Caki2 (cell line): ENCODE measurements at regions not wholly inside any gene's neighbourhood (a gene's known extent, or its start where the extent isn't known, plus 50 kb on each side); places are given as distances from the start of the nearest gene placed in this dataset.
"Not testable (repeated sequence)": the region's sequence is repeated elsewhere in the genome, so short reads cannot be mapped to it uniquely, and the experiment has no call there.

Experiments
- DNase-seq: peaks from one replicate; pipeline ENCODE4 v3.0.0-alpha.2; 2015; ENCODE audit warnings: low read depth
- in situ Hi-C: cut with HindIII; loops from 2 replicates; pipeline ENCODE4 v1.10.0; 2016; ENCODE audit warnings: low sequenced_read_pairs, low pct_unique_long_range_greater_than_20kb, mixed read lengths

DNA sequence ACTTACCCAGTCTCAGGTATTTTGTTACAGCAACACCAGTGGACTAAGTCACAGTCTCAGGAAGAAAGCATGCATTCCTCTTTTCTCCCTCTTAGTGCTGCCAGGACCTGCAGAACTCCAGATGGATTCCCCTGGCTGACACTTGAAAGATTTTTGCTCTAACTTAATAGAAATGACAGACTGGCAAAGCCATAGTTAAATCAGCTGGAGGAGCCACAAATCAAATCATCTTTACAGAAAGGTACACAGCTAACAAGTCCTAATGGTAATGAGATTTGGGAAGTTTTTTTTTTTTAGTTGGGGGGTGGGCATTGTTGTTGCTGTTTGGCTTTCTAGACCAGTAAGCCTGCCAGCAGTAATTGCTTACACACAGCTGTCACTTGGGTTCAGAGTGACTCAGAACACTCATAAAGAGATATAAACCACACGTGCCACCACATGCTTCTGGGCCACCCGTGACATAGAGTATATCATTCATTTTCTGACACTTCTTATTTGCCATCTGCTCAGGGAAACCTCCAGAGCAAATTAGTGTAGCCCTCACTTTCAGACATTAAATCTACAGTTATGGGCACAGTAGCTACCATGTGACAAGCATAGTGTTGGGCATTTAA, 72.4 kb downstream of the FH start:
- in situ Hi-C loops = no loop called here
- no peak for DNase-seq

DNA sequence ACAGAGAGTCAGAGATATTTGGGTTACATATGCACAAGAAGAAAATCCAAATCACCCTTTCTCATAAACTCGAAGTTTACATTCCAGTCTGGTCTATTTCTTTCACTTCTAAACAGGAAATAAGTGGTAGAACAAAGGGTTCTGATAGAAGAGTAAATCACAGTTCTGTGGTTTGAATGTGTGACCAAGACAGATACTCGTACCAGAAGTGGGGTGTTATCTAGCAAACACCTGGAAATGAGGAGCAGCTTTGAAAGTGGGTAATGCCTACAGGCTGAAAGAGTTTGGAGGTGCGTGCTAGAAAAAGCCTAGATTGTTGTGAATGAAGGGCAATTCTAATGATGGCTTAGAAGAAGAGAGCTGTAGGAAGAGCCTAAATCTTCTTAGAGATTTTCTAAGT, 74.7 kb downstream of the FH start:
- DNase-seq = no peak
- in situ Hi-C loops = no loop called here

DNA sequence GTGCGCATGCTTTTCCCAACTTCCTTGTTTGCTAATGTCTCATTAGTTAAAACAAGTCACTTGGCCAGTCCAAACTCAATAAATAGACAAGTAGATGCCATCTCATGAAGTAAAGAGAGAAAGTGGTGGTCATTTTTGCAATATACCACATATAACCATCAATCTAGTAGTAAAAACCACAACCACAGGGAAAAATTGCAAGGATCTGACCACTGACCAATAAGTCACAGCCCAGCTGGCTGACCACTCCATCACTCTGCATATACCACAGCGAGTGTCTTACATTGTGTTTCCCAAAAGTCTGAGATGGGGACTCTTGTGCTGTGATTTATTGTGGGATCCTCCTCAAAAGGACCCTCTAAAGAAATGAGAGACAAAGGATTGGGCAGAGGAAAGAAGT, 76.0 kb downstream of the FH start:
- in situ Hi-C loops = no loop called here
- DNase-seq = no peak

DNA sequence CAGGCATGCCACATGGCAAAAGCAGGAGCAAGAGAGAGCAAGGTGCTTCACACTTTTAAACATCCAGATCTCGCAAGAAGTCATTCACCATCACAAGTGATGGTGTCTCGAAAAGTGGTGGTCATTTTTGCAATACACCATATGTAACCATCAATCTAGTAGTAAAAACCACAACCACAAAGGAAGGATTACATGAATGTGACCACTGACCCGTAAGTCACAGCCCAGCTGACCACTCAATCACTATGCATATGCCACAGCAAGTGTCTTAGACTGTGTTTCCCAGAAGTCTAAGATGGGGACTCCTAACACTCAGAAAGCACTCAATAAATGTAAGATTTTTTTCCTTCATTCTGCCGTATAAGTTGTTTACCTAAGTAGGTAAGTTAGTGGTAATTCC, 76.9 kb downstream of the FH start:
- DNase-seq = no peak
- in situ Hi-C loops = no loop called here

DNA sequence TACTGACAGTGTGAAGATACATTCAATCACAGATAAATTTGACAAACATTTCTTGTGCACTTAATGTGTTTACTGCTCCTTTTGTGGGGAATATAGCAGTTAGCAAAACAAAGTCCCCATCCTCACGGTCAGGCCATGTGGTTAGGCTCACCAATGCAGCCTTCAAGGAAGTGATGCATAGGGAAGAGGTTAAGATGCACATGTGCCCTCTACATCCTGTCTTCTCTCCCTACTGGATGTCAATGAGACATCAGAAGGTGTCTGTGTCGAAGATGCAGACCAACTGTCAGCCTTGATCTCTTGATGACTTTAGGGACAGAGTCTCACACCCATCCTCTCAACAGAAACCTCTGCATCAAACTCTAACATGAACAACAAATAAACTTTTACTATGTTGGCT, 78.7 kb downstream of the FH start:
- DNase-seq = no peak
- in situ Hi-C loops = no loop called here

DNA sequence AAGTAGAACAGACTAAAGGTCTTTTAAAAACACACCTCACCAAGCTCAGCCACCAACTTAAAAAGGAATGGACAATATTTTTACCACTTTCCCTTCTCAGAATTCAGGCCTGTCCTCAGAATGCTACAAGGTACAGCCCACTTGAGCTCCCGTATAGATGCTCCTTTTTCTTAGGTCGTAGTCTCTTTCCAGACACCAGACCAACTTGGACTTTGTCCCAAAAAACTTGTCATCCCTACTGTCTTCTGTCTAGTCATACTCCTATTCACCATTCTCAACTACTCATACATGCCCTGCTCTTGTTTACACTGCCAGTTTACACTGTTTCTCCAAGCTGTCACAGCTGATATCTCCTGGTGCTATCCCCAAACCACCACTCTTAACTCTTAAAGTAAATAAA, 80.9 kb downstream of the FH start:
- DNase-seq, in situ Hi-C loops: not testable (repeated sequence)

DNA sequence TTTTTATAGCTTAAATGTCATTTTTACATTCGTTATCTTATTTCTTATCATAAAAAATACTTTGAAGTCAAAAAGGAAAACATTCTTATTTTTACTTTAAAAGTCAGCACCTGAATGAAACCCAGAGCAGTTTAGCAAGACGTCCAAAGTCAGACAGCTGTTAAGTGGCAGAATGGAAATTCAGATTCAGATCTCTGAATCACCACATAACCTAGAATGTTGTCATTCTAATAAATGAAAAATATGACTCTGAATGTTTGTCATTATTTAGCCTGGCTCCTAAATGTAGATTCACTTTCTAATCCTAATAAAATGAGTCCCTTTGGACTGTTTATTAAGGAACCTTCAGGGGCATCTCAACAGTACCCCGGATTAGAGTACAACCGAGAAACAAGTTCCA, 75.2 kb upstream of the RGS7 start:
- in situ Hi-C loops = no loop called here
- no peak for DNase-seq

DNA sequence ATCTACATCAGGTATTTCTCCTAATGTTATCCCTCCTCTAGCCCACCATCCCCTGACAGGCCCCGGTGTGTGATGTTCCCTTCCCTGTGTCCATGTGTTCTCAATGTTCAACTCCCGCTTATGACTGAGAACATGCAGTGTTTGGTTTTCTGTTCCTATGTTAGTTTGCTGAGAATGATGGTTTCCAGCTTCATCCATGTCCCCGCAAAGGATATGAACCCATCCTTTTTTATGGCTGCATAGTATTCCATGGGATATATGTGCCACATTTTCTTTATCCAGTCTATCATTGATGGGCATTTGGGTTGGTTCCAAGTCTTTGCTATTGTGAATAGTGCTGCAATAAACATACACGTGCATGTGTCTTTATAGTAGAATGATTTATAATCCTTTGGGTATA, 68.1 kb upstream of the RGS7 start:
- in situ Hi-C loops, DNase-seq: not testable (repeated sequence)

DNA sequence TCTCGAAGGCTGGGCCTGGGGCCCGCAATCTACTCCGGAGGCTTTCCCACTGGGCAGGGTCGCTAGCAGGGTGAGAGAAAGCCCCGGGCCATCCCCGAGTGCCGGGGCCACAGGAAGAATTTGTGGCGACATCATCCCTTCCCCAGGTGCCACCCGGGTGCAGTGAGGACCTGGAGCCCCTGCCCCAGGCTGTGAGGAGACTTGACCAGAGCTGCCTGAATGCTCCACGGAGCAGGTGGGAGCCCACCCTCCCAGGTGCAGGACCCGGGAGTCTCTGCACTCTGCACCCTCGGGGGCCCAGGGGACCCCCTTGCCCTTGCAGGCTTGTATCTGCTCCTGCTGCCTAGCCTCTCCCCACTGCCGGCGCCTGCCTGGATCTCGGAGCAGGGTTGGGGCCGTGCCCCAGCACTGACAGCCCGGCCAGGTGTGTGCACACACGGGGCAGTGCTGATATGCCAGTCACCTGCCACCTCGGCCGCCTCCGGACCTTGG, 67.5 kb upstream of the RGS7 start:
- in situ Hi-C loops = no loop called here
- DNase-seq = no peak

DNA sequence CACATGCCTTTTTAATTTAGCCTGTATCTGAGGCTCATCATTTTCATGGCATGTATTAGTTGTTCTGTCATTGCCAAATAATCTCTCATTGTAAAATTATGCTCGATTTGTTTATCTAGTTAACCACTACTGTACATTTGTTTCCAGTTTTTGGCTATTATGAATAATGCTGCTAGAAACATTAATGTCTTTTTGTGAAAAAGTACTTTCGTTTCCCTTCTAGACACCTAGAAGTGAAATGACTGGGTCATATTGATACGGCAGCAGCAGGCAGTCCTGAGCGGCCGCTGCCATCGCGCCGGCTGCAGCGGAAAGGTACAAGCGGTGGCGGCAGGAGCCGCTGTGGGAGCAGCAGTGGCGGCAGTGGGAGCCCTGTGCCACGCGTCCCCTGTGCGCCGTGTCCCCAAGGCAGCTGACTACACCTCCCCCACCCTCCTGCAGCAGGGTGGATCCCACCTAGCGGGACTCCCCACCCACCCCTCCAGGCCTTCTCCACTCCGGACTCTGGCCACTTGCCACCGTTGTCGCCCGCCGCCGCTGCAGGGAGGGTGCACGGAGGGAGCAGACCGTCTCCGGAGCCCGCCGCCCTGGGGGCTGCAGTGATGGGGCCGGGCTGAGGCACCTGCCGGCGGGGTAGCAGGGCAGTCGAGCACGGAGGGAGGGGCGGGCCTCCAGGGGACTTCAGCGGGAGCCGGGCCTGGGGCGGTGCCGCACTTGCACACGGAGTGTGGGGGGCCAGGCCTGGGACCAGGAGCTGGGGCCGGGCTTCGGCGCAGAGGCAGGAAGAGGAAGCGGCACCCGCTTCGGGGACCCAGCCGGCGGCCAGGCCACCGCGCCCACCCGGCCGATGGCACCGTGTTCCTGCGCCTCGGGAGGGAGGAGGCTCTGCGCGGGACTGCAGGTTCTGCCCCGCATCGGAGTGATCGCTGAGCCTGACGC, 66.8 kb upstream of the RGS7 start:
- in situ Hi-C loops = no loop called here
- DNase-seq = peak; percentile 47

DNA sequence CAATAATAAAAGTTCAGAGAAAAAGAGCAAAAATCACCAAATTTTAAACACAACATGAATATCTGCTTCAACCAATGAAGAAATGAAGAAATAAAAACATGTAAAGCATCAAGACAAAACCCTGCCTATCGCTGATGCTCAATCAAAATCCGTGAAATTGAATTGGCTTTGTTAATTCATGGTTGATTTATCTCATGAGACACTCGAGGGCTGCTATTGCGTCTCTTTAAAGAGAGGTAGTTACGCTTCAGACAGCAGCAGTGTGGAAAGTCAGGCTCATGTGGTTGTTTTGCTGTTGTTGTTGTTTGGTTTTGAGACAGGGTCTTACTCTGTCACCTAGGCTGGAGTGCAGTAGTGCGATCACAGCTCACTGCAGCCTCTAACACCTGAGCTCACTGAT, 65.5 kb upstream of the RGS7 start:
- in situ Hi-C loops = no loop called here
- no peak for DNase-seq

DNA sequence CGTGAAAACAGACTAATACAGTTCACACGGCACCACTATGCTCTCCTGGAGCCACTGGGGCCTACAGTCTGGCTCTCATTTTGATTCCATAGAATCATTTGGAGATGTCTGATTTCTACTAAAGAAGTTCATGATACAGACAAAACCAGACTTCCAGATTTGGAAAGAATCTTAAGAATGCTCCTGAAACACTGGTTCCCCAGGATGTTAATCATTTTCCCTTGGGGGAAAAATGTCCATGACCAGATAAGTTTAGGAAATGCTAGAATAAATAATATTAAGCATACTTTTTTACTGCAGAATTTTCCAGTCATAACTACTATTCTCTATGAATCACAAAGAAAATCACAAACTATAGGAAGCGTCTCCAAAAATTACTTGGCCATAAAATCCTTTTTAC, 63.0 kb upstream of the RGS7 start:
- in situ Hi-C loops = no loop called here

DNA sequence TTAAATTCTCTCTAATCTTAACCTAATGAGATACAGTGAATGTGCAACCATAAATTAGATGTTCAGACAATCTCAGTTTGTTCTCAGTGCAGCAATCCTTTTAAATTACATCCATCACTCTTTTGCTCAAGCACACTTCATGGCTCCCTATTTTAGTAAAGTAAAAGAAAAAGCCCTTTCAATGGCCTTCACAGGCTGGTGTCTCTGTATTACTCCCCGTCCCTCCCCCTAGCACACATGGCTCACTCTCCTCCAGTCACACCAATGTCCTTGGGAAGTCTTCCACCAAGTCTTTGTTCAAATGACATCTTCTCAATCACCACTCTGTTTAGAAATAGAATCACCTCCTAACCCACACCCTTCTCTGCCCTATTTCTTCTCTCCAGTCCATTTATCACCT, 60.3 kb upstream of the RGS7 start:
- no peak for DNase-seq
- in situ Hi-C loops = no loop called here

More for the DNA sequence above, 63.0 kb upstream of the RGS7 start:
- DNase-seq = no peak

DNA sequence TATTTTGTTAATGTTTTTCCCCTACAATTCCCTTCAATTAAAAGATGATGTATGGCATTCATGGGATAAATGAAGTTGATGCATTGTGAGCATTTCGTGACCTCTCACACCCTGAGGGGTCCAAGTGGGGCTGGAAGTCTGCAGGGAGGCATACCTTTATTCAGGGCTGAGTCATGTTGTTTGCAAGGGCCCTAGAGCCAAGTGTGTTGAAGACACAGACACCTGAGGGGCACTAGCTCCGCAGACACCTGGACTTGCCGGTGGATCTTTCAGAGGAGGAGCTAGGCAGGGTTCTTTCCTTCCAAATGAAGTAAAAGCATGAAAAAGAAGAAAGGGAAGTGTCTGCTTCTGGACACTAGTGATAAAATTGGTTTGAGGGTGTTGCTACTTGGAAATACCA, 57.0 kb upstream of the RGS7 start:
- no peak for DNase-seq
- in situ Hi-C loops = no loop called here

DNA sequence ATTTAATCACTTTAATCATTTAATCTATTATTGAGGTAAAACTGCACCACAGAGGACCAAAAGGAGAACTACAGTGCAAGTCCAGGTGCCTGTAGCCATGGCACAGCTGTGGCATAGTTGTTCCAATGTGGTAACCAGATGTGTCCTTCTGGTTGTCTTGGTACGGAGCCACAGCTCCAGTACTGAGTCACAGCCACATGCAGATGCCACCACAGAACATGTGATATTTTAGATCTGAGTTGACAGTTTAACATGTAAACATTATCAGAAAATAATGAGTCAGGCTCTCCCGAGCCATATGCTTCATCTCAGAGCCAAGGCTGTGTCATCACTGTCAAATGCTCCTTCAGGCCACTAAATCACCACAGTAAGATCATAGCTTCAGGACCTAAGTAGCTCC, 56.4 kb upstream of the RGS7 start:
- in situ Hi-C loops = no loop called here
- peak; percentile 66 for DNase-seq

DNA sequence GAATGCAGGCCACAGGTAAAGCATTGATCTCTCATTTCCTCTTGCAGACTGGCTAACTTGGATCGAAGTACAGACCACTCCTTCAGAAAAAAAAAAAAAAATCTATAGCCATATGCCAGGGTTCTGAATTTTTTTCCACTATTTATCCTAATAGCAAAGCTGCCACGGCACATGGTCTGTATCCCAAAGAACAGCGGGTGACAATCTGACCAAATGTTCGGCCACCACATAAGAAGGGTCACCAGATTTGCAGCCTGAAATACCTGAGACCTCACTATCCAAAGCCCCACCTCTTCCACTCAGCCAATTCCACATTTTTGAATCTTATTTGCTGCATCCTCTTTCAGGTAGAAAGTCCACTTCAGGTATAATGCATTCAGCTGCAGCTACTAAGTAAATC, 55.6 kb upstream of the RGS7 start:
- DNase-seq = no peak
- in situ Hi-C loops = no loop called here

DNA sequence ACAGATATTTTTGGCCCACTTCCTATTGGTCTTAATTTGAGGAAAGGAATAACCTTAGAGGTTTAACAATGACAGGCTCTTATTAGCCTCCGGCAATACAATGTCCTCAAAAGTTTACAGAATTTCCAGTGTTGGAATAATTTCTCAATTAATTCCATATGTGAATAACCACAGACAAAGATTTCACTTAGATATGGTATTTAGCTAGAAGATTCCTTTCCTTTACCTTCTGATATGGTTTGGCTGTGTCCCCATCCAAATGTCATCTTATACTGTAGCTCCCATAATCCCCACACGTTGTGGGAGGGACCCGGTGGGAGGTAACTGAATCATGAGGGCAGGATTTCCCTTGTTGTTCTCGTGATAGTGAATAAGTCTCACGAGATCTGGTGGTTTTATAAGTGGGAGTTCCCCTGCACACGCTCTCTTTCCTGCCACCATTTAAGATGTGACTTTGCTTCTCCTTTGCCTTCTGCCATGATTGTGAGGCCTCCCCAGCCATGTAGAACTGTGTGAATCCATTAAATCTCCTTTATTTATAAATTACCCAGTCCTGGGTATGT, 54.9 kb upstream of the RGS7 start:
- DNase-seq = no peak
- in situ Hi-C loops = no loop called here

DNA sequence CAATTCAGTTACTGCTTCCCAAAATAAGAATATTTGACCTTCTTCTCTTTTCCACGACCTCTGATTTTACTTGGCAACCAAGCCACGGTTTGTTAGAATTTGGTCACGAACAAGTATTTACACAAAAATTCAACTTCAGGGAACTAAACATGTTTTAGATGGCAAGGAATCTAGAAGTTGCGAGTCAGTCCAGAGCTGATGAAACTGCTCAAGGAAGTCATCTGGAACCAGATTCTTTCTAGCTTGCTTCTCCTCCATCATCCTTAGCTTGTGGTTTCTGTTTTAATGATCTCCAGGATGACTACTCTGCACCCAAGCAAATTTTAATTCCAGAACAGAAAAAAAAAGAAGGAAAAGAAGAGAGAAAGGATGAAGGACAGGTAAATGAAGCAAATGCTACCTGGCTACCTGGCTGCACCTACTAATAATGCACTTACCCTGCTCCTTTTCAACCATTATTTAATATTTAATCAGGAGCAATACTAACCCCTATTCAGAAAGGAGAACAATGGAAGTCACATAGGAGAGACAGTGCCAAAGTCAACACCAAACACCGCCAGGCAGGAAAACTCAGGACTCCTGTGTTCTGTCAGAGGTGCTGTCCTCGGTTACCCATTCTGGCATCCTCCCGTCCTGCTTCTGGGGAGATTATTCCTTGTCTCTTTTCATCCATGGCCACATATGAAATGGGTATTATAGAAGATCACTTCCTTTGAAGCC, 54.2 kb upstream of the RGS7 start:
- DNase-seq = peak; percentile 22

DNA sequence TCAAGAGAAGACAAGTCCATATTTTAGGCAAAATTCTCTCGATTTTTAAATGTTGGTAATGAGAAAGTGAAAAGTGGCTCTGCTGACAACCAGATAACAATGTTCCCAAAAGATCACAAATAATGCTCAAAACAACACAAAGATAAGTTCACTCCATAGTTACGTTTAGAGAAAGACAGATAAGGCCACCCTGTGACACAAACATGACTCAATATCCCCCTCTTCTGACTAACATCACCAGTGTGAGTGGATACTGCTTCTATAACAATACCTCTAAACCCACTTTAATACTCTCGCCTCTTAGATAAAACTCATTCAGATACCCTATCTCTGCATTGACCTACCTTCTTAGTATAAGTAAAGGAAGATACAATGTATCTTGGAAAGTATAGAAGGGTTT, 51.2 kb upstream of the RGS7 start:
- DNase-seq = no peak
- in situ Hi-C loops = no loop called here

More for the DNA sequence above, 54.2 kb upstream of the RGS7 start:
- in situ Hi-C loops = no loop called here
